ENCODE measurements at regions not wholly inside any gene's neighbourhood (a gene's known extent, or its start where the extent isn't known, plus 50 kb on each side); places are given as distances from the start of the nearest gene placed in this dataset.
"Not testable (repeated sequence)": the region's sequence is repeated elsewhere in the genome, so short reads cannot be mapped to it uniquely, and the experiment has no call there.

GRCh38 chr18:55892862-55893813 is 305.1 kb upstream of the TCF4 start:
- not testable (repeated sequence) for TF ChIP-seq POLR2A (IDR thresholded peaks at IDR 0.05; ENCODE audit: low read length); CTCF (IDR thresholded peaks at IDR 0.05); RAD21 (conservative IDR thresholded peaks at IDR 0.05 in 1 of 2, IDR thresholded peaks at IDR 0.05 in 1 of 2); KDM1A (IDR thresholded peaks at IDR 0.05; ENCODE audit: low read depth); RFX5 (IDR thresholded peaks at IDR 0.05); CBX2 (IDR thresholded peaks at IDR 0.05; ENCODE audit: borderline replicate concordance, low read depth); JUN (IDR thresholded peaks at IDR 0.05); EP300 (IDR thresholded peaks at IDR 0.05); SREBF2 (IDR thresholded peaks at IDR 0.05); CHD4 (IDR thresholded peaks at IDR 0.05; ENCODE audit: borderline replicate concordance); JUNB (IDR thresholded peaks at IDR 0.05)
- TF ChIP-seq, protein P1, sequence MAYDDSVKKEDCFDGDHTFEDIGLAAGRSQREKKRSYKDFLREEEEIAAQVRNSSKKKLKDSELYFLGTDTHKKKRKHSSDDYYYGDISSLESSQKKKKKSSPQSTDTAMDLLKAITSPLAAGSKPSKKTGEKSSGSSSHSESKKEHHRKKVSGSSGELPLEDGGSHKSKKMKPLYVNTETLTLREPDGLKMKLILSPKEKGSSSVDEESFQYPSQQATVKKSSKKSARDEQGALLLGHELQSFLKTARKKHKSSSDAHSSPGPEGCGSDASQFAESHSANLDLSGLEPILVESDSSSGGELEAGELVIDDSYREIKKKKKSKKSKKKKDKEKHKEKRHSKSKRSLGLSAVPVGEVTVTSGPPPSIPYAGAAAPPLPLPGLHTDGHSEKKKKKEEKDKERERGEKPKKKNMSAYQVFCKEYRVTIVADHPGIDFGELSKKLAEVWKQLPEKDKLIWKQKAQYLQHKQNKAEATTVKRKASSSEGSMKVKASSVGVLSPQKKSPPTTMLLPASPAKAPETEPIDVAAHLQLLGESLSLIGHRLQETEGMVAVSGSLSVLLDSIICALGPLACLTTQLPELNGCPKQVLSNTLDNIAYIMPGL (CRISPR knock-in tag; IDR thresholded peaks at IDR 0.05; ENCODE audit: borderline replicate concordance) = not testable (repeated sequence)
- TF ChIP-seq, protein P2, sequence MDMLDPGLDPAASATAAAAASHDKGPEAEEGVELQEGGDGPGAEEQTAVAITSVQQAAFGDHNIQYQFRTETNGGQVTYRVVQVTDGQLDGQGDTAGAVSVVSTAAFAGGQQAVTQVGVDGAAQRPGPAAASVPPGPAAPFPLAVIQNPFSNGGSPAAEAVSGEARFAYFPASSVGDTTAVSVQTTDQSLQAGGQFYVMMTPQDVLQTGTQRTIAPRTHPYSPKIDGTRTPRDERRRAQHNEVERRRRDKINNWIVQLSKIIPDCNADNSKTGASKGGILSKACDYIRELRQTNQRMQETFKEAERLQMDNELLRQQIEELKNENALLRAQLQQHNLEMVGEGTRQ (IDR thresholded peaks at IDR 0.05) = not testable (repeated sequence)
